Activated CD8-positive, alpha-beta T cell treated with anti-CD3 and anti-CD28 coated beads for 36 hours (primary cell): ENCODE measurements at regions not wholly inside any gene's neighbourhood (a gene's known extent, or its start where the extent isn't known, plus 50 kb on each side); places are given as distances from the start of the nearest gene placed in this dataset.
A peak's percentile ranks its signal among the peaks of the same experiment; 100 is the strongest.

Experiments
- ATAC-seq: fragments of 200-7000 bp; cut with Tn5 transposase; one replicate; pipeline ENCODE4 v1.10.0; 2021; ENCODE audit warnings: mild to moderate bottlenecking, moderate library complexity
- CTCF ChIA-PET: fragments of 350-600 bp; sonication (Branson Sonifier 250); formaldehyde crosslinking; loops from one replicate; lab custom pipeline; 2021; ENCODE audit warnings: antibody characterized with exemption; lab: Charles Lee
- POLR2A ChIA-PET: fragments of 350-600 bp; sonication (Branson Sonifier 250); formaldehyde crosslinking; loops from one replicate; lab custom pipeline; 2021; ENCODE audit warnings: antibody characterized with exemption; lab: Charles Lee
- DNase-seq: peaks from one replicate; pipeline ENCODE4 v3.0.0-alpha.2; 2020
- H3K27ac Mint-ChIP-seq: one replicate; pipeline ENCODE4 v1.8.0; 2021; ENCODE audit warnings: mild to moderate bottlenecking, mixed read lengths
- H3K27me3 Mint-ChIP-seq: one replicate; pipeline ENCODE4 v1.8.0; 2021; ENCODE audit warnings: mixed read lengths
- H3K36me3 Mint-ChIP-seq: one replicate; pipeline ENCODE4 v1.8.0; 2021; ENCODE audit warnings: low read depth, mixed read lengths
- H3K4me1 Mint-ChIP-seq: one replicate; pipeline ENCODE4 v1.8.0; 2021; ENCODE audit warnings: low read depth, mixed read lengths
- H3K4me3 Mint-ChIP-seq: one replicate; pipeline ENCODE4 v1.8.0; 2021; ENCODE audit warnings: mild to moderate bottlenecking, moderate library complexity, mixed read lengths
- H3K9me3 Mint-ChIP-seq: one replicate; pipeline ENCODE4 v1.8.0; 2021; ENCODE audit warnings: mixed read lengths
- intact Hi-C: fragments of 100-400 bp; cut with micrococcal nuclease; formaldehyde crosslinking; loops from one replicate; pipeline ENCODE4 v1.10.0; 2022
- TF ChIP-seq, protein P1 (sequence below): fragments of 200-600 bp; IDR thresholded peaks from one replicate; pipeline ENCODE4 v1.8.0; 2022; ENCODE audit warnings: antibody characterized with exemption, mild to moderate bottlenecking

GRCh38 chr3:72553298-72553697 lies 294.9 kb downstream of the SHQ1 start:
- Mint-ChIP-seq H3K4me3 (no peak overlapping the region), H3K27me3 (peaks cover 1% of the 10 kb centered on the region), H3K36me3 (peaks cover 1% of the 10 kb centered on the region), H3K27ac (no peak overlapping the region), H3K4me1 (peaks cover 17% of the 10 kb centered on the region), H3K9me3 (peaks cover 3% of the 10 kb centered on the region)
- TF ChIP-seq, protein P1, sequence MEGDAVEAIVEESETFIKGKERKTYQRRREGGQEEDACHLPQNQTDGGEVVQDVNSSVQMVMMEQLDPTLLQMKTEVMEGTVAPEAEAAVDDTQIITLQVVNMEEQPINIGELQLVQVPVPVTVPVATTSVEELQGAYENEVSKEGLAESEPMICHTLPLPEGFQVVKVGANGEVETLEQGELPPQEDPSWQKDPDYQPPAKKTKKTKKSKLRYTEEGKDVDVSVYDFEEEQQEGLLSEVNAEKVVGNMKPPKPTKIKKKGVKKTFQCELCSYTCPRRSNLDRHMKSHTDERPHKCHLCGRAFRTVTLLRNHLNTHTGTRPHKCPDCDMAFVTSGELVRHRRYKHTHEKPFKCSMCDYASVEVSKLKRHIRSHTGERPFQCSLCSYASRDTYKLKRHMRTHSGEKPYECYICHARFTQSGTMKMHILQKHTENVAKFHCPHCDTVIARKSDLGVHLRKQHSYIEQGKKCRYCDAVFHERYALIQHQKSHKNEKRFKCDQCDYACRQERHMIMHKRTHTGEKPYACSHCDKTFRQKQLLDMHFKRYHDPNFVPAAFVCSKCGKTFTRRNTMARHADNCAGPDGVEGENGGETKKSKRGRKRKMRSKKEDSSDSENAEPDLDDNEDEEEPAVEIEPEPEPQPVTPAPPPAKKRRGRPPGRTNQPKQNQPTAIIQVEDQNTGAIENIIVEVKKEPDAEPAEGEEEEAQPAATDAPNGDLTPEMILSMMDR: no peak
- no peak for DNase-seq
- intact Hi-C loops: no loop called here
- POLR2A ChIA-PET: no interaction called here
- ATAC-seq: no peak
- CTCF ChIA-PET: no interaction called here

DNA sequence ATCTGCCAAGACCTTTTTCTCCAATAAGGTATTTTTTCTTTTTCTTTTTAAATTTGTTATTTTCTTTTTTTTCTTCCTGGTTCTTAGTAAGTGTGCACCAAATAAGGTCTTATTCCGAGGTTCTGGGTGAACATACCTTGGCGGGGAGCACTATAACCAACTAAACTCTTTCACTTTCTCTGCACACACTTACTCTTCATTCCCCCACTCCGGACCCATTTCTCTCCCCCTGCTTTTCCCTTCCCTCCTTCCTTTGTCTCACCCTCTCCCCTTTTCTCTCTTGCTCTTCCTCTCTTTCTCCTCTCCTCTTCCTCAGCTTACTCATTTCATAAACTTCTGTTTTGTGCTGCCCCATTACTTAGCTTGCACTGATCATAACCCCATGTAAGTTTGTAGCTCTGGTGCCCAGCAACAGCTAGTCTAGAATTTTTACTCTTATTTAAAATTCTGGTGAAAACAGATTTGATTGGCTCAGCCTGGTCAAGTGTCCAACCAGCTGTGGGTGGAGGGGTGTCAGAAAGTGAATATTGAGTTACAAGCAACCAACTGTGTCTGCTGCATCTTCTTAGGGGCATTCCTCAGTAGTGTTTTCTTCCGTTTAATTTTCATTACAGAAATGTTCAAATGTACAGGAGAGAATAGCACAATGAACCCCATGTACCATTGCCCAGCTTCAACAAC lies 297.5 kb downstream of the SHQ1 start:
- Mint-ChIP-seq H3K27me3 (no peaks in the 10 kb centered on the region), H3K36me3 (no peaks in the 10 kb centered on the region), H3K4me1 (peaks cover 17% of the 10 kb centered on the region), H3K9me3 (no peaks in the 10 kb centered on the region), H3K4me3 (no peak overlapping the region), H3K27ac (no peak overlapping the region)
- TF ChIP-seq, protein P1: no peak
- no peak for DNase-seq
- POLR2A ChIA-PET: no interaction called here
- intact Hi-C loops: no loop called here
- CTCF ChIA-PET: interaction anchor here (1.9 kb wide), 1 partner anchor 115 kb away, joined by 4 read pairs; no protein-coding TSS in a partner anchor
- ATAC-seq: no peak

- peak overlapping the region; percentile 77 for H3K27ac Mint-ChIP-seq
- intact Hi-C loops: no loop called here
- H3K36me3 Mint-ChIP-seq: no peaks in the 10 kb centered on the region
- peaks cover 17% of the 10 kb centered on the region for H3K4me1 Mint-ChIP-seq
- DNase-seq (peak; percentile 20), ATAC-seq (peak; percentile 60)
- H3K4me3 Mint-ChIP-seq: peak overlapping the region; percentile 50
- TF ChIP-seq, protein P1: no peak
- no peaks in the 10 kb centered on the region for H3K27me3 Mint-ChIP-seq
- H3K9me3 Mint-ChIP-seq: no peaks in the 10 kb centered on the region
- ChIA-PET CTCF (interaction anchor here (1.9 kb wide), 1 partner anchor 116 kb away, joined by 4 read pairs; no protein-coding TSS in a partner anchor), POLR2A (no interaction called here)
Observed at GRCh38 chr3:72549761-72550581, 298.3 kb downstream of the SHQ1 start.

GRCh38 chr3:72548981-72549380 lies 299.3 kb downstream of the SHQ1 start:
- Mint-ChIP-seq H3K4me1 (peaks cover 17% of the 10 kb centered on the region), H3K36me3 (no peaks in the 10 kb centered on the region), H3K9me3 (no peaks in the 10 kb centered on the region), H3K4me3 (no peak overlapping the region), H3K27ac (no peak overlapping the region), H3K27me3 (no peaks in the 10 kb centered on the region)
- ATAC-seq (no peak), DNase-seq (no peak)
- POLR2A ChIA-PET: no interaction called here
- TF ChIP-seq, protein P1: no peak
- intact Hi-C loops: no loop called here
- CTCF ChIA-PET: no interaction called here

- DNase-seq (no peak), ATAC-seq (no peak)
- Mint-ChIP-seq H3K36me3 (no peaks in the 10 kb centered on the region), H3K27me3 (no peaks in the 10 kb centered on the region), H3K27ac (no peak overlapping the region), H3K9me3 (no peaks in the 10 kb centered on the region), H3K4me3 (no peak overlapping the region), H3K4me1 (peaks cover 17% of the 10 kb centered on the region)
- ChIA-PET CTCF (no interaction called here), POLR2A (no interaction called here)
- TF ChIP-seq, protein P1: no peak
- intact Hi-C loops: no loop called here
Observed at GRCh38 chr3:72548461-72548860, 299.8 kb downstream of the SHQ1 start.
